Heart left ventricle (tissue), 13 donors: ENCODE measurements at regions not wholly inside any gene's neighbourhood (a gene's known extent, or its start where the extent isn't known, plus 50 kb on each side); places are given as distances from the start of the nearest gene placed in this dataset.

ENCODE experiments used
- CTCF ChIP-seq, 12 donors: fragments of 200-600 bp; sonication (generic) in 4 of 12; IDR thresholded peaks; one replicate each; pipeline versions ENCODE4 v1.5.0 to v1.8.0; 2018 to 2022; ENCODE audit warnings: antibody characterized with exemption in 12 of 12, mild to moderate bottlenecking in 5 of 12
- POLR2A ChIP-seq, 2 donors: fragments of 450-650 bp; IDR thresholded peaks; one replicate each; pipeline ENCODE4 v1.6.1; 2017; ENCODE audit warnings: antibody characterized with exemption in 2 of 2, mild to moderate bottlenecking in 2 of 2, moderate library complexity in 2 of 2
- donor health status: ischemic (EF 13 %, LVEDD 7.1; RV severe dilation, severe dysfunction).
- donor health status: DM: no; HTN: yes; CAD: no.
- donor health status: DM: no; HTN: no; CAD: no.
- donor health status: ischemic (EF 25% LVEDD 6.9; RV normal size, moderate dysfunction).
- donor health status: ischemic (EF 25% LVEDD 5.7; RV mildly dilated, moderate dysfunction).
- donor health status: ischemic (EF 35%, LVEDD 5.7; RV mildly dilated, moderate dysfunction).
- donor health status: nonischemic (EF 11% LVEDD 7.7; RV severe dilation, severe dysfunction).
- donor health status: DM: yes; HTN: yes; CAD: no.
- donor health status: PGD.
- donor health status: ischemic (EF 29% LVEDD 5.4; RV normal size, mild dysfunction).
- donor health status: nonischemic (EF 23%, LVEDD 6.1; RV moderate dilation, normal function).

- TF ChIP-seq CTCF (IDR thresholded peaks at IDR 0.05) = no peak
- no peak for TF ChIP-seq POLR2A (IDR thresholded peaks at IDR 0.05)
Measured at GRCh38 chr15:67999320-68000100, 54.6 kb upstream of the PIAS1 start.
